ENCODE measurements at regions not wholly inside any gene's neighbourhood (a gene's known extent, or its start where the extent isn't known, plus 50 kb on each side); places are given as distances from the start of the nearest gene placed in this dataset.

GRCh38 chr22:49291781-49292180 is 535.9 kb downstream of the BRD1 start:
- H2AFZ ChIP-seq (ENCODE audit: insufficient read depth, low read depth, low read length, poor library complexity, severe bottlenecking) = no peak overlapping the region

GRCh38 chr22:49291169-49291568 is 536.5 kb downstream of the BRD1 start:
- intact Hi-C loops (cut with micrococcal nuclease) = no loop called here
- ChIA-PET POLR2A (no interaction called here), CTCF (no interaction called here)
- ATAC-seq (ENCODE audit: low read depth) = no peak
- Histone ChIP-seq H3K4me3 (ENCODE audit: control extremely low read depth in 1 of 5, extremely low read depth in 1 of 5, insufficient read depth in 1 of 5, low read depth in 2 of 5, low read length in 4 of 5) (no peak overlapping the region), H2AFZ (ENCODE audit: insufficient read depth, low read depth, low read length, poor library complexity, severe bottlenecking) (no peak overlapping the region), H3K4me2 (replicated peaks; ENCODE audit: low read depth, low read length, poor library complexity, severe bottlenecking) (no peak overlapping the region), H3K79me2 (ENCODE audit: control insufficient read depth, insufficient read depth, low read length) (no peaks in the 10 kb centered on the region), H3K27ac (ENCODE audit: low read length in 2 of 2) (no peak overlapping the region), H3K9me3 (ENCODE audit: control extremely low read depth in 1 of 3, control insufficient read depth in 2 of 3, insufficient read depth in 1 of 3, low read length in 2 of 3) (peaks cover 0 to 53% (median 4%) of the 10 kb centered on the region in 3 donors), H3K4me1 (ENCODE audit: control insufficient read depth in 2 of 2, insufficient read depth in 2 of 2, low read length in 2 of 2) (no peaks in the 10 kb centered on the region), H3K9ac (ENCODE audit: low read length) (no peak overlapping the region), H3K27me3 (replicated peaks in 1 of 4; ENCODE audit: control extremely low read depth in 1 of 4, control insufficient read depth in 3 of 4, insufficient read depth in 4 of 4, low read length in 3 of 4) (no peaks in the 10 kb centered on the region), H3K36me3 (replicated peaks in 1 of 2; ENCODE audit: control extremely low read depth in 1 of 2, control insufficient read depth in 1 of 2, extremely low read depth in 1 of 2, insufficient read depth in 2 of 2, low read length in 1 of 2) (no peaks in the 10 kb centered on the region), H4K20me1 (ENCODE audit: control insufficient read depth, insufficient read depth, low read length, poor library complexity, severe bottlenecking) (no peaks in the 10 kb centered on the region)
- Mint-ChIP-seq H3K9me3 (ENCODE audit: insufficient read depth) (peaks cover 7% of the 10 kb centered on the region), H3K27me3 (no peaks in the 10 kb centered on the region), H3K4me3 (no peak overlapping the region), H3K27ac (no peak overlapping the region), H3K4me1 (no peaks in the 10 kb centered on the region)
- no peak for TF ChIP-seq EZH2 (IDR thresholded peaks at IDR 0.05; ENCODE audit: borderline replicate concordance, insufficient read depth, low read depth, low read length, poor library complexity, severe bottlenecking)
- no peak for TF ChIP-seq CTCF (IDR thresholded peaks at IDR 0.05)
- WGBS (ENCODE audit: insufficient coverage) = 65% methylated on average over 12 of the region's 13 CpGs
- no peak for DNase-seq

More at GRCh38 chr22:49291781-49292180, 535.9 kb downstream of the BRD1 start:
- ChIA-PET POLR2A (no interaction called here), CTCF (no interaction called here)
- H3K27ac ChIP-seq (ENCODE audit: low read length in 2 of 2) = no peak overlapping the region
- no peaks in the 10 kb centered on the region for H3K27me3 Mint-ChIP-seq
- no peak overlapping the region for H3K4me3 Mint-ChIP-seq
- H3K27ac Mint-ChIP-seq = no peak overlapping the region
- H3K79me2 ChIP-seq (ENCODE audit: control insufficient read depth, insufficient read depth, low read length) = no peaks in the 10 kb centered on the region
- no peak overlapping the region for H3K4me3 ChIP-seq (ENCODE audit: control extremely low read depth in 1 of 5, extremely low read depth in 1 of 5, insufficient read depth in 1 of 5, low read depth in 2 of 5, low read length in 4 of 5)
- WGBS (ENCODE audit: insufficient coverage) = 88% methylated on average over 5 of the region's 5 CpGs
- H3K4me1 ChIP-seq (ENCODE audit: control insufficient read depth in 2 of 2, insufficient read depth in 2 of 2, low read length in 2 of 2) = no peaks in the 10 kb centered on the region
- peaks cover 7% of the 10 kb centered on the region for H3K9me3 Mint-ChIP-seq (ENCODE audit: insufficient read depth)
- no peak overlapping the region for H3K4me2 ChIP-seq (replicated peaks; ENCODE audit: low read depth, low read length, poor library complexity, severe bottlenecking)
- H4K20me1 ChIP-seq (ENCODE audit: control insufficient read depth, insufficient read depth, low read length, poor library complexity, severe bottlenecking) = no peaks in the 10 kb centered on the region
- intact Hi-C loops (cut with micrococcal nuclease) = no loop called here
- H3K27me3 ChIP-seq (replicated peaks in 1 of 4; ENCODE audit: control extremely low read depth in 1 of 4, control insufficient read depth in 3 of 4, insufficient read depth in 4 of 4, low read length in 3 of 4) = no peaks in the 10 kb centered on the region
- TF ChIP-seq CTCF (IDR thresholded peaks at IDR 0.05) (no peak), EZH2 (IDR thresholded peaks at IDR 0.05; ENCODE audit: borderline replicate concordance, insufficient read depth, low read depth, low read length, poor library complexity, severe bottlenecking) (no peak)
- peaks cover 0 to 53% (median 4%) of the 10 kb centered on the region in 3 donors for H3K9me3 ChIP-seq (ENCODE audit: control extremely low read depth in 1 of 3, control insufficient read depth in 2 of 3, insufficient read depth in 1 of 3, low read length in 2 of 3)
- H3K4me1 Mint-ChIP-seq = no peaks in the 10 kb centered on the region
- no peak overlapping the region for H3K9ac ChIP-seq (ENCODE audit: low read length)
- no peak for ATAC-seq (ENCODE audit: low read depth)
- H3K36me3 ChIP-seq (replicated peaks in 1 of 2; ENCODE audit: control extremely low read depth in 1 of 2, control insufficient read depth in 1 of 2, extremely low read depth in 1 of 2, insufficient read depth in 2 of 2, low read length in 1 of 2) = no peaks in the 10 kb centered on the region
- no peak for DNase-seq
